G401 (cell line): ENCODE measurements at regions not wholly inside any gene's neighbourhood (a gene's known extent, or its start where the extent isn't known, plus 50 kb on each side); places are given as distances from the start of the nearest gene placed in this dataset.

Source experiments
- DNase-seq: peaks from one replicate; pipeline ENCODE4 v3.0.0-alpha.2; 2015; ENCODE audit warnings: low spot score
- in situ Hi-C: cut with HindIII; loops from 2 replicates; pipeline ENCODE4 v1.10.0; 2016; ENCODE audit warnings: low sequenced_read_pairs, mixed read lengths

GRCh38 chr4:111562826-111563225 is 582.4 kb upstream of the FAM241A start:
- no peak for DNase-seq
- in situ Hi-C loops, result no loop called here

- DNase-seq, result no peak
- in situ Hi-C loops, result no loop called here
Measured at GRCh38 chr4:111572470-111572869, 572.8 kb upstream of the FAM241A start.

- in situ Hi-C loops, result no loop called here
- DNase-seq, result no peak
Measured at GRCh38 chr4:111573386-111573785, 571.9 kb upstream of the FAM241A start.

GRCh38 chr4:111579767-111580166 is 565.5 kb upstream of the FAM241A start:
- DNase-seq, result no peak

GRCh38 chr4:111595456-111595855 is 549.8 kb upstream of the FAM241A start:
- in situ Hi-C loops, result no loop called here
- no peak for DNase-seq

More at GRCh38 chr4:111579767-111580166, 565.5 kb upstream of the FAM241A start:
- in situ Hi-C loops, result no loop called here

GRCh38 chr4:111596491-111596890 is 548.8 kb upstream of the FAM241A start:
- in situ Hi-C loops, result no loop called here
- DNase-seq, result no peak

- DNase-seq, result no peak
- in situ Hi-C loops, result no loop called here
Measured at GRCh38 chr4:111601671-111602070, 543.6 kb upstream of the FAM241A start.

GRCh38 chr4:111602848-111603247 is 542.4 kb upstream of the FAM241A start:
- no peak for DNase-seq
- in situ Hi-C loops, result no loop called here

GRCh38 chr4:111605111-111605510 is 540.1 kb upstream of the FAM241A start:
- DNase-seq, result no peak
- in situ Hi-C loops, result no loop called here

- no peak for DNase-seq
- in situ Hi-C loops, result no loop called here
Measured at GRCh38 chr4:111610681-111611080, 534.6 kb upstream of the FAM241A start.

- DNase-seq, result no peak
- in situ Hi-C loops, result no loop called here
Measured at GRCh38 chr4:111618908-111619307, 526.3 kb upstream of the FAM241A start.

GRCh38 chr4:111628437-111628836 is 516.8 kb upstream of the FAM241A start:
- DNase-seq, result no peak
- in situ Hi-C loops, result no loop called here

GRCh38 chr4:111630705-111631104 is 514.5 kb upstream of the FAM241A start:
- DNase-seq, result peak; percentile 6
- in situ Hi-C loops, result no loop called here

- in situ Hi-C loops, result no loop called here
- no peak for DNase-seq
Measured at GRCh38 chr4:111631215-111631999, 513.8 kb upstream of the FAM241A start.

- in situ Hi-C loops, result no loop called here
Measured at GRCh38 chr4:111632641-111633151, 512.6 kb upstream of the FAM241A start.

GRCh38 chr4:111633663-111634266 is 511.5 kb upstream of the FAM241A start:
- in situ Hi-C loops, result no loop called here
- DNase-seq, result no peak

More at GRCh38 chr4:111632641-111633151, 512.6 kb upstream of the FAM241A start:
- DNase-seq, result no peak

GRCh38 chr4:111635646-111636045 is 509.6 kb upstream of the FAM241A start:
- in situ Hi-C loops, result no loop called here
- no peak for DNase-seq

GRCh38 chr4:111636961-111637585 is 508.2 kb upstream of the FAM241A start:
- no peak for DNase-seq
- in situ Hi-C loops, result no loop called here

GRCh38 chr4:111639120-111639690 is 506.0 kb upstream of the FAM241A start:
- no peak for DNase-seq
- in situ Hi-C loops, result no loop called here

GRCh38 chr4:111639876-111640275 is 505.4 kb upstream of the FAM241A start:
- in situ Hi-C loops, result no loop called here
- no peak for DNase-seq
